ENCODE measurements at regions not wholly inside any gene's neighbourhood (a gene's known extent, or its start where the extent isn't known, plus 50 kb on each side); places are given as distances from the start of the nearest gene placed in this dataset.

- TF ChIP-seq, protein P1, sequence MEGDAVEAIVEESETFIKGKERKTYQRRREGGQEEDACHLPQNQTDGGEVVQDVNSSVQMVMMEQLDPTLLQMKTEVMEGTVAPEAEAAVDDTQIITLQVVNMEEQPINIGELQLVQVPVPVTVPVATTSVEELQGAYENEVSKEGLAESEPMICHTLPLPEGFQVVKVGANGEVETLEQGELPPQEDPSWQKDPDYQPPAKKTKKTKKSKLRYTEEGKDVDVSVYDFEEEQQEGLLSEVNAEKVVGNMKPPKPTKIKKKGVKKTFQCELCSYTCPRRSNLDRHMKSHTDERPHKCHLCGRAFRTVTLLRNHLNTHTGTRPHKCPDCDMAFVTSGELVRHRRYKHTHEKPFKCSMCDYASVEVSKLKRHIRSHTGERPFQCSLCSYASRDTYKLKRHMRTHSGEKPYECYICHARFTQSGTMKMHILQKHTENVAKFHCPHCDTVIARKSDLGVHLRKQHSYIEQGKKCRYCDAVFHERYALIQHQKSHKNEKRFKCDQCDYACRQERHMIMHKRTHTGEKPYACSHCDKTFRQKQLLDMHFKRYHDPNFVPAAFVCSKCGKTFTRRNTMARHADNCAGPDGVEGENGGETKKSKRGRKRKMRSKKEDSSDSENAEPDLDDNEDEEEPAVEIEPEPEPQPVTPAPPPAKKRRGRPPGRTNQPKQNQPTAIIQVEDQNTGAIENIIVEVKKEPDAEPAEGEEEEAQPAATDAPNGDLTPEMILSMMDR (IDR thresholded peaks at IDR 0.05; ENCODE audit: extremely low read depth in 1 of 2, insufficient read depth in 1 of 2, low read depth in 1 of 2, low read length in 2 of 2), result no peak
- TF ChIP-seq MYC (IDR thresholded peaks at IDR 0.05; ENCODE audit: low read depth, low read length) (no peak), GATA2 (IDR thresholded peaks at IDR 0.05; ENCODE audit: insufficient read depth, insufficient read length, low read depth, low read length) (no peak), JUN (IDR thresholded peaks at IDR 0.05; ENCODE audit: borderline replicate concordance, insufficient read depth, insufficient read length, low read depth) (no peak), MAX (IDR thresholded peaks at IDR 0.05; ENCODE audit: insufficient read depth, insufficient read length) (no peak), EZH2 (IDR thresholded peaks at IDR 0.05; ENCODE audit: borderline replicate concordance, low read depth, low read length, severe bottlenecking) (no peak), POLR2AphosphoS5 (IDR thresholded peaks at IDR 0.05; ENCODE audit: insufficient read depth, low read depth, low read length) (no peak)
Observed at GRCh38 chr10:8150401-8150905, 96.0 kb downstream of the GATA3 start.

Measured in endothelial cell of umbilical vein (primary cell).